Skeletal muscle satellite cell (primary cell): ENCODE measurements at regions not wholly inside any gene's neighbourhood (a gene's known extent, or its start where the extent isn't known, plus 50 kb on each side); places are given as distances from the start of the nearest gene placed in this dataset.
"Not testable (repeated sequence)": the region's sequence is repeated elsewhere in the genome, so short reads cannot be mapped to it uniquely, and the experiment has no call there.

Source experiments
- H3K27me3 ChIP-seq: 2 replicates; pipeline ENCODE4 v1.7.0; 2013; ENCODE audit warnings: low read length; ENCODE audit not compliant: control insufficient read depth, insufficient read depth
- H3K36me3 ChIP-seq: 2 replicates; pipeline ENCODE4 v1.7.0; 2013; ENCODE audit warnings: mild to moderate bottlenecking, control low read depth, low read length; ENCODE audit not compliant: insufficient read depth
- H3K4me1 ChIP-seq: 2 replicates; pipeline ENCODE4 v1.7.0; 2013; ENCODE audit warnings: low read length; ENCODE audit not compliant: control insufficient read depth, insufficient read depth
- H3K4me2 ChIP-seq: 2 replicates; pipeline ENCODE4 v1.7.0; 2013; ENCODE audit warnings: mild to moderate bottlenecking, low read length
- H3K4me3 ChIP-seq: 2 replicates; pipeline ENCODE4 v1.7.0; 2013; ENCODE audit warnings: low read length
- H3K9ac ChIP-seq: 2 replicates; pipeline ENCODE4 v1.7.0; 2013; ENCODE audit warnings: mild to moderate bottlenecking, low read depth, low read length, moderate library complexity
- H3K9me3 ChIP-seq: replicated peaks from 2 replicates; pipeline ENCODE4 v1.7.0; 2013; ENCODE audit warnings: mild to moderate bottlenecking, control low read depth, low read length

GRCh38 chr6:21918666-21919065, 325.1 kb downstream of the SOX4 start:
- H3K4me3 ChIP-seq, result no peak overlapping the region
- H3K27me3 ChIP-seq, result no peaks in the 10 kb centered on the region
- H3K4me2 ChIP-seq, result no peak overlapping the region
- no peaks in the 10 kb centered on the region for H3K36me3 ChIP-seq
- H3K9ac ChIP-seq, result no peak overlapping the region
- H3K4me1 ChIP-seq, result peaks cover 26% of the 10 kb centered on the region
- H3K9me3 ChIP-seq, result no peaks in the 10 kb centered on the region

GRCh38 chr6:21922086-21922485, 328.5 kb downstream of the SOX4 start:
- H3K4me1 ChIP-seq, result peaks cover 9% of the 10 kb centered on the region
- no peaks in the 10 kb centered on the region for H3K36me3 ChIP-seq
- H3K9ac ChIP-seq, result no peak overlapping the region
- no peaks in the 10 kb centered on the region for H3K27me3 ChIP-seq
- no peak overlapping the region for H3K4me3 ChIP-seq
- H3K9me3 ChIP-seq, result no peaks in the 10 kb centered on the region
- H3K4me2 ChIP-seq, result no peak overlapping the region

- peaks cover 4% of the 10 kb centered on the region for H3K4me1 ChIP-seq
These were observed 330.5 kb downstream of the SOX4 start for GRCh38 chr6:21924002-21924401.

GRCh38 chr6:21928827-21929226, 335.3 kb downstream of the SOX4 start:
- Histone ChIP-seq H3K36me3 (no peaks in the 10 kb centered on the region), H3K27me3 (no peaks in the 10 kb centered on the region), H3K9me3 (no peaks in the 10 kb centered on the region), H3K4me2 (no peak overlapping the region), H3K9ac (no peak overlapping the region), H3K4me1 (no peaks in the 10 kb centered on the region), H3K4me3 (no peak overlapping the region)

More at GRCh38 chr6:21924002-21924401, 330.5 kb downstream of the SOX4 start:
- no peak overlapping the region for H3K4me2 ChIP-seq
- H3K27me3 ChIP-seq, result no peaks in the 10 kb centered on the region
- no peak overlapping the region for H3K4me3 ChIP-seq
- H3K36me3 ChIP-seq, result no peaks in the 10 kb centered on the region
- H3K9ac ChIP-seq, result no peak overlapping the region
- H3K9me3 ChIP-seq, result no peaks in the 10 kb centered on the region

- Histone ChIP-seq H3K27me3 (no peaks in the 10 kb centered on the region), H3K4me1 (peaks cover 5% of the 10 kb centered on the region), H3K4me3 (no peak overlapping the region), H3K9me3 (no peaks in the 10 kb centered on the region), H3K36me3 (no peaks in the 10 kb centered on the region), H3K4me2 (no peak overlapping the region), H3K9ac (no peak overlapping the region)
These were observed 338.2 kb downstream of the SOX4 start for GRCh38 chr6:21931641-21932335.

- H3K4me2 ChIP-seq, result no peak overlapping the region
- H3K9ac ChIP-seq, result no peak overlapping the region
- H3K9me3 ChIP-seq, result no peaks in the 10 kb centered on the region
- no peak overlapping the region for H3K4me3 ChIP-seq
- no peaks in the 10 kb centered on the region for H3K36me3 ChIP-seq
- H3K4me1 ChIP-seq, result peaks cover 5% of the 10 kb centered on the region
- no peaks in the 10 kb centered on the region for H3K27me3 ChIP-seq
These were observed 339.8 kb downstream of the SOX4 start for GRCh38 chr6:21933351-21933750.

- H3K4me3 ChIP-seq, result no peak overlapping the region
- no peaks in the 10 kb centered on the region for H3K27me3 ChIP-seq
- H3K4me1 ChIP-seq, result peaks cover 5% of the 10 kb centered on the region
- no peak overlapping the region for H3K4me2 ChIP-seq
- no peaks in the 10 kb centered on the region for H3K9me3 ChIP-seq
- no peak overlapping the region for H3K9ac ChIP-seq
- H3K36me3 ChIP-seq, result no peaks in the 10 kb centered on the region
These were observed 341.6 kb downstream of the SOX4 start for GRCh38 chr6:21935142-21935541.

GRCh38 chr6:21935561-21936028, 342.0 kb downstream of the SOX4 start:
- Histone ChIP-seq H3K9me3 (no peaks in the 10 kb centered on the region), H3K4me2 (no peak overlapping the region), H3K36me3 (no peaks in the 10 kb centered on the region), H3K4me3 (no peak overlapping the region), H3K4me1 (peaks cover 5% of the 10 kb centered on the region), H3K9ac (no peak overlapping the region), H3K27me3 (no peaks in the 10 kb centered on the region)

- Histone ChIP-seq H3K4me1 (peaks cover 6% of the 10 kb centered on the region), H3K27me3 (no peaks in the 10 kb centered on the region), H3K4me2 (no peak overlapping the region), H3K9ac (no peak overlapping the region), H3K9me3 (no peaks in the 10 kb centered on the region), H3K36me3 (no peaks in the 10 kb centered on the region), H3K4me3 (no peak overlapping the region)
These were observed 343.9 kb downstream of the SOX4 start for GRCh38 chr6:21937466-21937865.

GRCh38 chr6:21939066-21939465, 345.5 kb downstream of the SOX4 start:
- H3K9ac ChIP-seq, H3K4me2 ChIP-seq, H3K27me3 ChIP-seq, H3K9me3 ChIP-seq, H3K4me3 ChIP-seq, H3K36me3 ChIP-seq: not testable (repeated sequence)
- H3K4me1 ChIP-seq, result peaks cover 15% of the 10 kb centered on the region

GRCh38 chr6:21941926-21942325, 348.4 kb downstream of the SOX4 start:
- Histone ChIP-seq H3K36me3 (no peaks in the 10 kb centered on the region), H3K4me2 (no peak overlapping the region), H3K27me3 (no peaks in the 10 kb centered on the region), H3K4me3 (no peak overlapping the region), H3K9me3 (no peaks in the 10 kb centered on the region), H3K9ac (no peak overlapping the region), H3K4me1 (peaks cover 18% of the 10 kb centered on the region)

- Histone ChIP-seq H3K4me2 (no peak overlapping the region), H3K27me3 (no peaks in the 10 kb centered on the region), H3K4me3 (no peak overlapping the region), H3K9ac (no peak overlapping the region), H3K4me1 (peaks cover 28% of the 10 kb centered on the region), H3K9me3 (no peaks in the 10 kb centered on the region), H3K36me3 (no peaks in the 10 kb centered on the region)
These were observed 349.3 kb downstream of the SOX4 start for GRCh38 chr6:21942897-21943296.
